ENCODE measurements at regions not wholly inside any gene's neighbourhood (a gene's known extent, or its start where the extent isn't known, plus 50 kb on each side); places are given as distances from the start of the nearest gene placed in this dataset.

DNA sequence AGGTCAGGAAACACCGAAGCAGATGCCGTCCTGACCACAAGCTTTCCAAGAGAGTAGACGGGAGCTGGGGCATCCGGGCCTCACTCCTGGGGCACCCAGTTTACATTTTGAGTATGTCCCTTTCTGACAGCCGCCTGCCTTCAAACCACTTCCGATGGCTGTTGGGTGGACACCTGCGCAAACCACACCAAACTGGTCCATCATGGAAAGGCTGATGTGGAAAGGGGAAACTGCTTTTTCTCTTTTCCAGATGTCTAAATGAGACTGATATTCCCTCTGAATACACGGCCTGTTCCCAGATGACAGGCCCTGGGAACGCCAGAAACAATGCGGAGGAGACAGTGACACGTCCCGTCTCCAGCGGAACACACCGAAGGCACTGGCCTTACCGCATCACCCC is 290.0 kb upstream of the SALL3 start:
- TF ChIP-seq ARNTL (CRISPR knock-in tag; IDR thresholded peaks at IDR 0.05; ENCODE audit: borderline replicate concordance, low read depth) = no peak
- TF ChIP-seq ISL1 (CRISPR knock-in tag; IDR thresholded peaks at IDR 0.05) = no peak
- no peak for TF ChIP-seq RARB (CRISPR knock-in tag; IDR thresholded peaks at IDR 0.05)
- no peak for TF ChIP-seq ZFP3 (CRISPR knock-in tag; IDR thresholded peaks at IDR 0.05)
- TF ChIP-seq, protein P1, sequence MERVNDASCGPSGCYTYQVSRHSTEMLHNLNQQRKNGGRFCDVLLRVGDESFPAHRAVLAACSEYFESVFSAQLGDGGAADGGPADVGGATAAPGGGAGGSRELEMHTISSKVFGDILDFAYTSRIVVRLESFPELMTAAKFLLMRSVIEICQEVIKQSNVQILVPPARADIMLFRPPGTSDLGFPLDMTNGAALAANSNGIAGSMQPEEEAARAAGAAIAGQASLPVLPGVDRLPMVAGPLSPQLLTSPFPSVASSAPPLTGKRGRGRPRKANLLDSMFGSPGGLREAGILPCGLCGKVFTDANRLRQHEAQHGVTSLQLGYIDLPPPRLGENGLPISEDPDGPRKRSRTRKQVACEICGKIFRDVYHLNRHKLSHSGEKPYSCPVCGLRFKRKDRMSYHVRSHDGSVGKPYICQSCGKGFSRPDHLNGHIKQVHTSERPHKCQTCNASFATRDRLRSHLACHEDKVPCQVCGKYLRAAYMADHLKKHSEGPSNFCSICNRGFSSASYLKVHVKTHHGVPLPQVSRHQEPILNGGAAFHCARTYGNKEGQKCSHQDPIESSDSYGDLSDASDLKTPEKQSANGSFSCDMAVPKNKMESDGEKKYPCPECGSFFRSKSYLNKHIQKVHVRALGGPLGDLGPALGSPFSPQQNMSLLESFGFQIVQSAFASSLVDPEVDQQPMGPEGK (CRISPR knock-in tag; IDR thresholded peaks at IDR 0.05; ENCODE audit: borderline replicate concordance) = no peak
- no peak for TF ChIP-seq CSDC2 (CRISPR knock-in tag; IDR thresholded peaks at IDR 0.05)
- TF ChIP-seq, protein P2, sequence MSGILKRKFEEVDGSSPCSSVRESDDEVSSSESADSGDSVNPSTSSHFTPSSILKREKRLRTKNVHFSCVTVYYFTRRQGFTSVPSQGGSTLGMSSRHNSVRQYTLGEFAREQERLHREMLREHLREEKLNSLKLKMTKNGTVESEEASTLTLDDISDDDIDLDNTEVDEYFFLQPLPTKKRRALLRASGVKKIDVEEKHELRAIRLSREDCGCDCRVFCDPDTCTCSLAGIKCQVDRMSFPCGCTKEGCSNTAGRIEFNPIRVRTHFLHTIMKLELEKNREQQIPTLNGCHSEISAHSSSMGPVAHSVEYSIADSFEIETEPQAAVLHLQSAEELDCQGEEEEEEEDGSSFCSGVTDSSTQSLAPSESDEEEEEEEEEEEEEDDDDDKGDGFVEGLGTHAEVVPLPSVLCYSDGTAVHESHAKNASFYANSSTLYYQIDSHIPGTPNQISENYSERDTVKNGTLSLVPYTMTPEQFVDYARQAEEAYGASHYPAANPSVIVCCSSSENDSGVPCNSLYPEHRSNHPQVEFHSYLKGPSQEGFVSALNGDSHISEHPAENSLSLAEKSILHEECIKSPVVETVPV (CRISPR knock-in tag; IDR thresholded peaks at IDR 0.05) = no peak
- no peak for TF ChIP-seq SNAI2 (CRISPR knock-in tag; IDR thresholded peaks at IDR 0.05)
- TF ChIP-seq ESRRG (CRISPR knock-in tag; IDR thresholded peaks at IDR 0.05) = no peak
